ENCODE measurements at regions not wholly inside any gene's neighbourhood (a gene's known extent, or its start where the extent isn't known, plus 50 kb on each side); places are given as distances from the start of the nearest gene placed in this dataset.
"Not testable (repeated sequence)": the region's sequence is repeated elsewhere in the genome, so short reads cannot be mapped to it uniquely, and the experiment has no call there.

DNA sequence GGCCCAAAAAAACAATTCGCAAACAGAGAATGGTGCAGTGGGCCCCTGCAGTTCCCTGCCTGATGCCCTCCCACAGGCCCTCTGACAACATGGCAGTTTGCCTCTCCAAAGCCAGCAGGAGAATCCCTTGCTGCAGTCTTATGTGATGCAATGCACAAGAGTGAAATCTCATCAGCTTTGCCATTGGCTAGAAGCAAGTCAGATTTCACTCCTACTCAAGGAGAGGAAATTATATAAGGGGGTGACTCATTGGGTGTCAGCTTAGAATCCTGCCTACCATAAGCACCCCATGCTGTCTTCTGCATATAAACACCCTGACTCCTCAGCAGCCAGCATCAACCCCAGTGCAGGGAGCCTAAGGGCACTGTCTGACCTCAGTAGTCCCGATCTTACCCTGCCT lies 157.3 kb upstream of the LDB2 start:
- no peak for DNase-seq

DNA sequence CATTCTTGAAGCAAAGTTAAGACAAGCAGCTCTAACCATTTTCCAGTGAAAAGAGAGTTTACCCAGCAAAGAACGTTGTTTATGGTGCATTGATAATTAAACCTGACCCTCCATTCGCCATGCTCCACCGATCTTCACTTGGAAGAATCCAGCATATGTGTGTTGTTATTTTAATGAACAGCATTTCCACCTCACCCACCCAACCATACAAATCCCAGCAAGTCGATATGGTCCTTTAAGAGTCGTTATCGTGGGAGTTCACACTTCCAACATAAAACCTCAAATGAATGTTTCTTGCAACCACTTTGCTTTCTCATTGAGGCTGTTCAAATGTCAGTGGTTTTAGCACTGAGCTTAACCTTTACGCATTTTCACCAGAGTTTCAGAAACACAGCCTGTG lies 147.4 kb upstream of the LDB2 start:
- DNase-seq, result no peak

DNA sequence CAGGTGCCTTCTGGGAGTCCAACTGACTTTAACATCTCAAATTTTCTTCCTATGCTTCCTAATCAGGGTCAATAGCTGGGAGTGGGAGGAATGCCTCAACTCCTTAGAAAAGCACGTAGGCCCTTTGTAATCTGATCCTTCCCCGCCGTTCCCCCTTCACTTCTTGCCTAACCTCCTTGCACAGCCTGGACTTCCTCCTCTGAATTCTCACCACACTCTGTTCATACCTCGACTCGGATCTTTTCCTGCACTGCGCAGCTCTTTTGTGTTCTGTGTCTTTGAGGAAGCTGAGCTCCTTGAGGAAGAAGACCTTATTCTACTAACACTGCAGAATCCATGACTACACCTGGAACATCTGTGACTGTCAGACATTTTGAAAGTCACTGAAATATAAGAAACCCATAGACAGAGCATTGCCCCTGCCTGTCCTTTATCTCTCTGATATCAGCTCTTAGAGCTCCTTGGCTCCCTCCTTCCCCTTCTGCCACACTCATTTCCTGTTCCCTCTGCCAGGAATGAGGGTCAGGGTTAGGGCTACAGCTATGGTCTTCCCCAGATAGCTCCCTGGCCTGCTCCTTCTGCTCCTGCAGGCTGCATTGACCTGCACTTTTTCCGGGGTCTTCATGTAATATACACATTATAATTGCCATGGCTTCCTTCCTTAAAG lies 140.2 kb upstream of the LDB2 start:
- peak; percentile 40 for DNase-seq

DNA sequence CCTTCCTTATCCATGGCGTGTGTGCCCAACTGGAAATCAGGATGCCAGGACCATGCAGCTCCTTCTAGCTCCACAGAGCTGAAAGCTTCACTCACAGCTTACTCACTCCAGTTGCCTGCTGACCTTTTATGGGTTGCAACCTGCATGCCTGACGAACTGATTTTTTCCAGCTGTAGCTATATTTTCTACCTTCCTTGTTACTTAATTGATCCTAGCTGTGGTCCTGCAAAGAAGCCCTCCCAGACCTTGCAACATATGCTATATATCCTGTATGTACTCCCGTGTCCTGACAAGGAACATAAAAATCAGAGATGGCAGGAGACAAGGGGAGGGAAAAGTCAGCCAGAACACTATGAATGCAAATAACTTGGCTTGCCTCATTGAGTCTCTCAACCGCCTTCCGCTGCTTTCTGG lies 135.3 kb upstream of the LDB2 start:
- DNase-seq, result peak; percentile 26

DNA sequence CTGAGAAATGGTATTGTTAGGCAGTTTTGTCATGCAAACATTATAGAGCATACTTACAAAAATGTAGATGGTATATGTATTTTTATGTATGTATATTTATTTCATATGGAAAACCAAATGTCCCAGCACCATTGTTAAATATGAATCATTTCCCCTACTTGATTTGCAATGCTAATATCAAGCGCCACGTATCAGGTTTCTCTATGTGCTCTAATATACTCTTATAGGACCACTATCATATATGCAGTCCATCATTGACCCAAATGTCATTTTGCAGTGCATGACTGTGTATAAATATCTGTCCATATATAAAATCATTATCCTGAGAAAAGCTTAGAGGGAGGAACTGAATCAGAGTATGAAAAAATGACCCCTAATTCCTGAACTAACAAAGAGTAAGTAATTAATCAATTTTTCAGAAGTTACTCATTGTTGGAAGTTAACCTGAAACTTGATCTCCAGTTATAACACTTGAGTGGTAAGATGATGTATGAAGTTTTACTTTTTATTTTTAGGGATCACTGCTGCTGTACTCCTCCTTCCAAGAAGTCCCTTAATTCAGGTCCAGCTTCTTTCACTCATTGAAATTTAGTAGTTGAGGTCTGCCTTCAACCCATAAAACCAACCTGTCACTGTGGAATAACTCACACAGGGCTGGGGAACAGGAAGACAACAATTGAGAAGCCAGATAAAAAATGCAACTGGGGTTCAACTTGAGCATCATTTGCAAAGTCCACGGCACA lies 134.8 kb upstream of the LDB2 start:
- no peak for DNase-seq

DNA sequence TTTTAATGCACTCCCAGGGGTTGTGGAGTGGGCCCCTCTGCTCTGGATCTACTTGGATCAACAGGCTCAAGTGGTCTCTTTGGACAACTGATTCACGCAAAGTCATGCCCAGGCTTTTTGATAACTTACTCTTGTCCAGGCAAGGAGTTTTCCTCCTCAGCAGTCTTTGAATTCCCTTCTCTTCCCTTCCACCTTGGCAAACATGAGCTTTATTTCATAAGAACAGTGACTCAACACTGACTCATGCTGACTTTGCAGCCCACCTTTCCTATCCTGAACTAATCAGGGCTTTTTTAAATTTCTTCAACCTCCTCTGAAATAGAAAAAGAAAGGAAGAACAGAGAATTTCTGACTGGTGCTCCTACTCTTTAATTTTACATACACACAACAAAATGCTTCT lies 132.1 kb upstream of the LDB2 start:
- DNase-seq, result peak; percentile 37

DNA sequence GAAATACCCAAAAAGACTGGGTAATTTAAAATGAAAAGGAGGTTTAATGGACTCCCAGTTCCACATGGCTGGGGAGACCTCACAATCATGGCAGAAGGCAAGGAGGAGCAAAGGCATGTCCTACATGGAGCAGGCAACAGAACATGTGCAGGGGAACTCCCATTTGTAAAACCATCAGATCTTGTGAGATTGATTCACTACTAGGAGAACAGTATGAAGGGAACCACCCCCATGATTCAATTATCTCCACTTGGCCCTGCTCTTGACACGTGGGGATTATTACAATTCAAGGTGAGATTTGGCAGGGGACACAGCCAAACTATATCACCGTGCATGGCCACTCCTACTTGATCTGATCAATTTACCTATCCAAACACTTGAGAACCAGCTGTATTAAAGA lies 131.5 kb upstream of the LDB2 start:
- no peak for DNase-seq

DNA sequence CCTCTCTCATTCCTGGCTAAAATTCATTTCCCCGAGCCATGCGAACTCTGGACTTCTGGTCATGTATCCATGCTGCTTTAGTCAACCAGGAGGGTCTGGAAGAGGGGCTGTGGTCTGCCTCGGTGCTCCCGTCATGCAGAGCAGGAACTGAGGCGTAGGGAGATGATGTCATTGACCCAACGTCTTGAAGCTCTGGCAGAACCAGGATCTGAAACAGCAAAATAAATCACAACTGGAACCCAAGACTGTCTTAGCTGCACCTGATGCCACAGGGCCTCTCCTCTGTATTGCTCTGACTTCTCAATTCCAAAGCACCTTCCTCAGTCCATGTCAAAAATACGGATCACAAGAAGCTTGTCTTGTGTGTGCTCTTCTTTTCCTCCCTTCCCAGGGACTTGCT lies 131.0 kb upstream of the LDB2 start:
- peak; percentile 27 for DNase-seq

DNA sequence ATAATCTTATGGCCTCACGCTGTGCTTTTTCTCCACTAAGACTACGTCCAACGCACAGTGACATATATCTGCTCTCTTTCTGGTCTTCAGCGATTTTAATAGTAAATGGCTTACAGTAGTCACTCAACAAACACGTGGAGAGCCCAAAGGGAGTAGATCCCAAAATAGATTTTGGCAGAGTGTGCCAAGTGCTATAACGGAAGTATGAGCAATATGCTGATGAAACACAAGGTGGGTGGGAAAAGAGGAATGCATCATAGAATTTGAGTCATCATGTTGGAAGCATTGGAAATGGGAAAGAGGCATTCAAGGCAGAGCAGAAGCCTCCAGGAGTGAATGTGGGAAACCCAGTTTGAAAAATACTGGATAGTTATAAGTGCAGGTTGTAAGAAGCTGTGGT lies 129.1 kb upstream of the LDB2 start:
- DNase-seq, result no peak

DNA sequence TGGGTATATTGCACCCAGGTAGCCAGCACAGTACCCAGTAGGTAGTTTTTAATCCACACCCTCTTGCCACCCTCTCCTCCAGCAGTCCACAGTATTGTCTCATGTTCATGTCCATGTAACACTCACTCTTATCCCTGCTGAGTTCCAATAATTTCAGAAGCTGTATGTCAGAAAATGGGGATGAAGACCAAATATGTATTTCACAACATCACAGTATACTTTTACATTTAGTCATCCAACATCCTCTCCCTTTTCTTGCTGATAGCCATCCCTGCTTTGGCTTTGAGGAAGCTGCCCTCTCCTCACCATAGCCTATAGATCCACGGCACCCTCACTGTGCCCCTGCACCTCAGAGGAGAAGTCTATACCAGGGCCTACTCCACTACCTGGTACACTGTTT lies 126.0 kb upstream of the LDB2 start:
- no peak for DNase-seq

DNA sequence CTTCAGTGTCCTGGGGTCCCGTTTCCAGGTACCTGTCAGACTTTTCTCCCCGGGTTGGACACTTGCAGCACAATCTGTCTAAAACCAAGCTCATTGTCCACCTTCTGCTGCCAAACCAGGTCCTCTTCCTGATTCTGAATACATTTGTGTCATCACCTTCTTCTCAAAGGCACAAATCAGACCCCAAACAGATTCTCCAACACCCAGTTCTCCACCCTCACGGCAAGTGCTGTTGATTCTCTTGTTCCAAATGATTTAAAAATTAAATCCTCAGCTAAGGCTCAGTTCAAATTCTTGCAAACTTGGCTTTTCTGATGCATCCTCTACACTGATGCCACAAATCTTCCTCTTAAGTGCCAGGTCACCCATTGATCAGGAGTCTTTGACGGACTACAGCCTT lies 122.5 kb upstream of the LDB2 start:
- DNase-seq, result no peak

DNA sequence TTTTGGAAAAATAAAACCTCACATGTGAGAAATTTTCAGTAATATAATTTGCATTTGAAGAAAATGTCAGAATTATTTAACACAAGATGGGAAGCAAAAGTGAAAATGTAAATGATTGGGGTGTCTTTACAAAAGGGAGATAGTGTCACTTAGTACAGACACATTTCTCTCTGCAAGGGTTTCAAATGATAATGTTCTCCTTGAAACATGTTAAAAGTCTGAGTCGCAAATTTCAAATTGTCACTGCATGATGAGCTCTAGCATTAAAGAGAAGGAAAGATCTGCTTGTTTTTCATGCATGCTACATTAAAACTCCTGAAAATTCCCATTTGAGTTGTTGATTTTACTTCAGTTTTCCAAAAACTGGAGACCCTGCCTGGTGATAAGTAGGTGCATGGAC lies 122.0 kb upstream of the LDB2 start:
- DNase-seq, result no peak

DNA sequence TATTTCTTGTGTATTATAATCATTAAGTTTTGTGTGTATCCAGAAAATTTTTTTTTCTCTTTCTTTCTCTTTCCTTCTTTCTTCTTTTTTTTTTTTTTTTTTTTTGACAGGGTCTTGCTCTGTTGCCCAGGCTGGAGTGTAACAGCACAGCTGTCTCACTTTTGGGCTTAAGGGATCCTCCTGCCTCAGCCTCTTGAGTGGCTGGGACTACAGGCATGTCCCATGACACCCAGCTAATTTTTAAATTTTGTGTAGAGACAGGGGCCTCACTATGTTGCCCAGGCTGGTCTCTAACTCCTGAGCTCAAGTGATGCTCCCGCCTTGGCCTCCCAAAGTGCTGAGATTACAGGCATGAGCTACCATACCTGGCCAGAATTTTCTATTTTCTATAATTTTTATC lies 120.2 kb upstream of the LDB2 start:
- not testable (repeated sequence) for DNase-seq

DNA sequence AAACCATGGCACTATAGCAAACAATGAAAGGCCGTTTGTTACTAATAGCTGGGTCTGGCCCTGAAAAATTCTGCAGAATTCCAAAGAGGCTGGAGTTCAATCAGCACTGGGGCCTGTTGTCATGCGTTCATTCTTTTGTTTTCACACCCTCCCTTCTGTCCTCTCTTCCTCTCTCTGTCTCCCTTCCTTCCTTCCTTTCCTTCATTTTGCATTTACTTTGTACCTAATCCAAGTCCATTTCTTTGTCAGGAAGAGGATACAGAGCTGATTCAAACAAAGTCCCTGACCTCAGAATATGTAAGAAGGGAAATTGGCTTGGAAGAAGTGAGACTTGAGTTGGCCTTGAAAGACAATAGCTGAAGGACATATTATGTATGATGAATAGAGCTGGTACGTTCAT lies 119.6 kb upstream of the LDB2 start:
- no peak for DNase-seq

DNA sequence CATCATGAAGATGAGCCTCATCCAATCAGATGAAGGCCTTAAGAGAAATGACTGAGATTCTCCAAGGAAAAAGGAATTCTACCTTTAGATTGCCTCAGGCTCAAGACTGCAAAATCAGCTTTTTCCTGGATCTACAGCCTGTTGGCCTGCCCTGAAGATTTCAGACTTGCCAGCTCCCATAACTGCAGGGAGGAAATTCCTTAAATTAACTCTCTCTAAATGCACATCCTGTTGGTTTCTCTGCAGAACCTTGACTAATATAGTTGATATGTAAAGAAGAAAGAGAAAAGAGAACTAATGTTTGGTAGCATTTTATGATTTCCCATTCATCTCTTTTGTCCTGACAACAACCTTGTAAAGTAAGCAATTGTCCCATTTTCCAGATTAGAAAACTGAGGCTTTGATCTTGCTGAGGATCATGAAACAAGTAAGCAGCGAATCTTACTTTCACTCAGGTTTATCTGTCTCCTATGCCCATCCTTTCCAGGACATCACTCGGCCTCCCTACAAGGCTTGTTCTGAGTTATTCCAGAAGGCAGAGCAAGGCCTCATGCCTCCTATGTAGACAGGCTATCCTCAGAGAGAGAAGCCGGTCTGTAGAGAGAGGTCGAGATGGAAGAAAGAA lies 115.0 kb upstream of the LDB2 start:
- no peak for DNase-seq

DNA sequence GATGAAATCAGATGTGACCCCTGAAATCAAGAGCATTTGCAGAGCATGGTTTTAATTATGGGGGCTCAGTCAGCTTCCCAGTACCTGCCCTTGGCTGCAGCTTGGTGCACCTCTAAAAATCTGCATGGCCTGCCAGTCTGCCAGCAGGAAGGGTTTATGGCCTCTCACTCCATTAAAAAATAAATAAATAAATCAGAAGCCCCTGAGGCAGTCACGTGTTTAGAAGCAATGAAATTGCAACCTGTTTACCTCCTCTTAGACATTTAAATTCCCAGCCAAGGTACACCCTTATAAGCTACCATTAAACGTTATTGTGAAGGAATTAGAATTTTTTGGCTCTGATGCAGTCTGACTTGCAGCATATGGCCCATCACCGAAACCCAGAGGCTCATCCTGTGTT lies 114.0 kb upstream of the LDB2 start:
- no peak for DNase-seq

DNA sequence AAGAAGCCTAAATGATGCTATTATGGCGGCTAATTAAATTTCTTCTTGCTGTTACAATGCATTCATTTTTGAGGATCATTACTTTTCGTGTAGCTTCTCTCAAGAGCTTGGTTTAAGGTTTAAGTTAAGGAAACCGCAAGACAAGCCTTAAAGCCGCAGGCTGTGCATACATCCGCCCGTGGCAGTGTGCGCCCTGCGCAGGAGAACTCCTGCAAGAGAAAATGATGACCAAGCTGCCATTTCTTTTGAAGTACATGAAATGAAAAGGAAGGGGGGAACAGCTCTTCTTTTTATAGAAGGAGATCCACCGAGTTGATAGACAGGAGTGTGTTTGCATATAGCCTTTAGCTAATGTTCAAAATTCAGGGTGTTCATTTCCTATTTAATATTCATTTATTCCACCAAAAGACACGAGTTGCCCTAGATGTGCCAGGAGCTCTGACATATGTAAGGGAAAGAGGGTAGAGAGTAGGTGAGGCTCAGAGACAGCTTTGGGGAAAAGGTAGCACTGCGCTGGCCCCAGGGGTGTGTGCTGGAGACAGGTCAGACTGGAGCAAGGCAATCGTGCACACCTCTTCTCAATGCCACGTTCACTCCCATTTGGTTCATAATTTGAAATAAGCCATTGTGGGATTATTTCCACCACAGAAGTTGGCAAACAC lies 112.1 kb upstream of the LDB2 start:
- DNase-seq, result no peak

DNA sequence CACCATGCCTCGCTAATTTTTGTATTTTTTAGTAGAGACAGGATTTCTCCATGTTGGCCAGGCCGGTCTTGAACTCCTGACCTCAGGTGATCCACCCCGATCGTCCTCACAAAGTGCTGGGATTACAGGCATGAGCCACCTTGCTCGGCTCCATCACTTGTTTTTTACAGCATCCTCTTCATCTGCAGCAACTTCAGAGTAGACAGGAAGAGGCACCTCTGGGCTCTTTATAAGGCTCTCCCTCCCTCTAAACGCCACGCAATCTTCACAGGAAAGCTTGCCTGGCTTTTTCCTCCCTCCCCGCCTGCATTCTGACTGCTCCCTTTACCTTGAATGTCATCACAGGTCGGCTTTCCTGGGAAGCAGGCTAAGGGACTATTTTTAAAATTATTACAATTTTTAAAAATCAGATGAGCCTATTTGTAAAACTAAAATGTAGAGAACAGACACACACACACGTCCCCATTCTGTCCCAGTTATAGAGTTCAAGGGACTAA lies 111.5 kb upstream of the LDB2 start:
- DNase-seq, result no peak

DNA sequence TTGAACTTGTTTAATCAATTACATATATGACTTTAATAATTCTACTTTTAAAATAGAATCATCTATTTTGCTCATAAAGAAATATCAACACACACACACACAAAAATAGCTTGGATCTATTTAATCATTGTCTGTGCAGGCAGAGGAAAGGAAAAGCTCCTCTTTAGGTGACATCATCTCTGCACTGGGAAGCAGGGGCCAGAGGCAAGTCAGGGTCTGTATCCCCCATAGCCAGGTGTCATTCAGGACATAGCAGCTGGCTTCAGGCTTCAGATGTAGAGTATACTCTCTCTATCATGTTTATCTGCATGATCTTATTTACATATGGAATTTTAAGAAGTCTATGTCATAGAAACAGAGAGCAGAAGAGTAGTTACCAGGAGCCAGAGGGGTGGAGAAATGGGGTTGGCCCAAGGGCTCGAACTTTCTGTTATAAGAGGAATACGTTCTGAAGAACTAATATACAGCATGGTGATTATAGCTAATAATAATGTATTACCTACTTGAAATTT lies 110.4 kb upstream of the LDB2 start:
- no peak for DNase-seq

DNA sequence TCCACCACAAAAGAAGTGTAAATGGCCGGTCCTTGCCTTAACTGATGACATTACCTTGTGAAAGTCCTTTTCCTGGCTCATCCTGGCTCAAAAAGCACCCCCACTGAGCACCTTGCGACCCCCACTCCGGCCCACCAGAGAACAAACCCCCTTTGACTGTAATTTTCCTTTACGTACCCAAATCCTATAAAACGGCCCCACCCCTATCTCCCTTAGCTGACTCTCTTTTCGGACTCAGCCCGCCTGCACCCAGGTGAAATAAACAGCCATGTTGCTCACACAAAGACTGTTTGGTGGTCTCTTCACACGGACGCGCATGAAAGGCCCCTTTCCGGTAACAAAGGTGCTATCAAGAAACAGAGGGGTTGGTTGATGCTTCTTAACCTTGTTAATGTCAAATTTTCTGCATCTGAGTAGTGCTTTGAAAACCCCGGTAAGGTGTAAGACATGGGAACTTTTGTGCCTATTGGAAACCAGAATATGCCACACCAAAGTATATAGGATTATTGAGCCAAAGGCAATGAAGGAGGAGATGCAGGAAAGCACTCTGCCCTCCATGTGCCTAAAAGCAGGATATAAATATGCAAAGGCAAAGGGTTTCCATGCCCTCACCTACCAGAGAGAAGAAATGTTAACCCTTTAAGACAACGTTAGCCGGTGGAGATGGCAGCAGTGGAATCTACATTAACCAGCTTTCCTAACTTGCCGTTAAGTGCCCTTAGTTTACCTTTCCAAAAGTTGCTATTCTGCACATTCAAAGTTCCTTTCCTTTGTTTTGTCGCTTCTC lies 105.4 kb upstream of the LDB2 start:
- DNase-seq, result not testable (repeated sequence)

DNA sequence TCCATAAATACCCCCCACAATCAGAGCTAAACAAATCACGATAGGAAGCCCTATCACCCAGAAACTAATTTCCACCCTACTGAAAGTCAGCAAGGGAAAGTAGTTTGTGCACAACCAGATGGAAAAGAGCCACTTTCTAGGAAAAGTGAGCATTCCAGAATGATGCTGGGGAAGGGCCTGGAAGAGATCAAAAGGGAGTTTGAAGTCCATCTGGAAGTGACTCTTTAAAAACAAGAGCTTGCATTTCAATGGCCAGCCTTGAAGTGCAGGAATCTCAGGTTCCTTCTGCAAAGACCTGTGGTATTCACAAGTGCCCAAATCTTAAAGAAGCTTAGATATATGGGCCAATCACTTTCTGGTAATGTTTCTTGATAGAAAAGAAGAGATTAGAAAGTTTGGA lies 97.0 kb upstream of the LDB2 start:
- peak; percentile 66 for DNase-seq

All from islet precursor cell (in vitro differentiated cells).